Astrocyte (in vitro differentiated cells and primary cell): ENCODE measurements at regions not wholly inside any gene's neighbourhood (a gene's known extent, or its start where the extent isn't known, plus 50 kb on each side); places are given as distances from the start of the nearest gene placed in this dataset.

Experiments used
- DNase-seq: peaks from one replicate; pipeline ENCODE4 v3.0.0-alpha.2; 2010; ENCODE audit warnings: low read depth
- FAIRE-seq: peaks from 2 replicates; lab custom pipeline; 2011; peaks lifted over from hg19 to GRCh38; lab: Jason Lieb, UNC
- H2AFZ ChIP-seq: 2 replicates; pipeline ENCODE4 v1.6.0; 2012; ENCODE audit warnings: low read depth, low read length, inconsistent platforms
- H3K27ac ChIP-seq: 2 replicates; pipeline ENCODE4 v1.5.1; 2011; ENCODE audit warnings: low read depth, low read length, inconsistent platforms
- H3K27me3 ChIP-seq: 2 replicates; pipeline ENCODE4 v1.6.0; 2011; ENCODE audit warnings: low read length, inconsistent platforms; ENCODE audit not compliant: insufficient read depth
- H3K36me3 ChIP-seq: 2 replicates; pipeline ENCODE4 v1.5.1; 2011; ENCODE audit warnings: low read length, inconsistent platforms; ENCODE audit not compliant: insufficient read depth
- H3K4me1 ChIP-seq: 2 replicates; pipeline ENCODE4 v1.5.1; 2011; ENCODE audit warnings: low read length, inconsistent platforms; ENCODE audit not compliant: insufficient read depth
- H3K4me2 ChIP-seq: 2 replicates; pipeline ENCODE4 v1.6.0; 2012; ENCODE audit warnings: low read length, inconsistent platforms
- H3K4me3 ChIP-seq: 2 replicates; pipeline ENCODE4 v1.5.1; 2011; ENCODE audit warnings: low read depth, mild to moderate bottlenecking, low read length, inconsistent platforms; ENCODE audit not compliant: insufficient read depth
- H3K79me2 ChIP-seq: 2 replicates; pipeline ENCODE4 v1.6.0; 2012; ENCODE audit warnings: mild to moderate bottlenecking, low read length, inconsistent platforms; ENCODE audit not compliant: insufficient read depth
- H3K9ac ChIP-seq: 2 replicates; pipeline ENCODE4 v1.6.0; 2012; ENCODE audit warnings: mild to moderate bottlenecking, low read length, inconsistent platforms
- H3K9me3 ChIP-seq: 2 replicates; pipeline ENCODE4 v1.5.1; 2012; ENCODE audit warnings: low read depth, mild to moderate bottlenecking, low read length, inconsistent platforms; ENCODE audit not compliant: insufficient read depth
- H4K20me1 ChIP-seq: 2 replicates; pipeline ENCODE4 v1.6.0; 2012; ENCODE audit warnings: low read length, inconsistent platforms; ENCODE audit not compliant: insufficient read depth
- H3K27ac Mint-ChIP-seq: one replicate; pipeline ENCODE4 v1.8.0; 2021; ENCODE audit warnings: mild to moderate bottlenecking, mixed read lengths; ENCODE audit not compliant: unreplicated experiment
- H3K27me3 Mint-ChIP-seq: one replicate; pipeline ENCODE4 v1.8.0; 2021; ENCODE audit warnings: low read depth, mixed read lengths; ENCODE audit not compliant: unreplicated experiment
- H3K36me3 Mint-ChIP-seq: one replicate; pipeline ENCODE4 v1.8.0; 2021; ENCODE audit warnings: low read depth, mixed read lengths; ENCODE audit not compliant: unreplicated experiment
- H3K4me1 Mint-ChIP-seq: one replicate; pipeline ENCODE4 v1.8.0; 2021; ENCODE audit warnings: low read depth, mixed read lengths; ENCODE audit not compliant: unreplicated experiment
- H3K4me3 Mint-ChIP-seq: one replicate; pipeline ENCODE4 v1.8.0; 2021; ENCODE audit warnings: mild to moderate bottlenecking, moderate library complexity, mixed read lengths; ENCODE audit not compliant: unreplicated experiment
- H3K9me3 Mint-ChIP-seq: one replicate; pipeline ENCODE4 v1.8.0; 2021; ENCODE audit warnings: mild to moderate bottlenecking, mixed read lengths; ENCODE audit not compliant: unreplicated experiment
- CTCF ChIP-seq: IDR thresholded peaks from 2 replicates; pipeline ENCODE4 v1.5.1; 2011; ENCODE audit warnings: low read depth, mild to moderate bottlenecking, inconsistent platforms, low read length, moderate library complexity; ENCODE audit not compliant: insufficient read depth
- EZH2 ChIP-seq: IDR thresholded peaks from 2 replicates; pipeline ENCODE4 v1.6.1; 2012; ENCODE audit warnings: mild to moderate bottlenecking, low read length, inconsistent platforms; ENCODE audit not compliant: insufficient read depth

- no peak overlapping the region for H3K4me3 Mint-ChIP-seq
- DNase-seq (no peak), FAIRE-seq (no peak)
- Histone ChIP-seq H3K36me3 (no peaks in the 10 kb centered on the region), H3K9me3 (no peaks in the 10 kb centered on the region), H3K4me1 (no peaks in the 10 kb centered on the region), H3K79me2 (no peaks in the 10 kb centered on the region), H2AFZ (no peak overlapping the region), H3K27ac (no peak overlapping the region), H3K4me2 (no peak overlapping the region), H3K9ac (no peak overlapping the region), H4K20me1 (no peaks in the 10 kb centered on the region), H3K4me3 (no peak overlapping the region), H3K27me3 (no peaks in the 10 kb centered on the region)
- no peaks in the 10 kb centered on the region for H3K4me1 Mint-ChIP-seq
- no peak overlapping the region for H3K27ac Mint-ChIP-seq
- no peaks in the 10 kb centered on the region for H3K9me3 Mint-ChIP-seq
- TF ChIP-seq EZH2 (no peak), CTCF (no peak)
- no peaks in the 10 kb centered on the region for H3K27me3 Mint-ChIP-seq
- no peaks in the 10 kb centered on the region for H3K36me3 Mint-ChIP-seq
These were observed 1545.3 kb upstream of the C9orf72 start for GRCh38 chr9:29118555-29118954.

- no peak overlapping the region for H2AFZ ChIP-seq
- Mint-ChIP-seq H3K27ac (no peak overlapping the region), H3K9me3 (peaks cover 18% of the 10 kb centered on the region), H3K36me3 (peaks cover 2% of the 10 kb centered on the region), H3K27me3 (no peaks in the 10 kb centered on the region), H3K4me1 (no peaks in the 10 kb centered on the region), H3K4me3 (no peak overlapping the region)
- H3K9ac ChIP-seq = no peak overlapping the region
- H3K4me2 ChIP-seq = no peak overlapping the region
- H3K4me3 ChIP-seq = no peak overlapping the region
- DNase-seq = no peak
- no peak for FAIRE-seq
- TF ChIP-seq CTCF (no peak), EZH2 (no peak)
- H3K4me1 ChIP-seq = no peaks in the 10 kb centered on the region
- H3K27ac ChIP-seq = no peak overlapping the region
- H3K9me3 ChIP-seq = peaks cover 2% of the 10 kb centered on the region
- no peaks in the 10 kb centered on the region for H4K20me1 ChIP-seq
- no peaks in the 10 kb centered on the region for H3K79me2 ChIP-seq
- no peaks in the 10 kb centered on the region for H3K36me3 ChIP-seq
- H3K27me3 ChIP-seq = no peaks in the 10 kb centered on the region
These were observed 1553.5 kb upstream of the C9orf72 start for GRCh38 chr9:29126783-29127182.

- H3K27ac Mint-ChIP-seq = no peak overlapping the region
- H4K20me1 ChIP-seq = no peaks in the 10 kb centered on the region
- no peaks in the 10 kb centered on the region for H3K27me3 ChIP-seq
- peaks cover 2% of the 10 kb centered on the region for H3K36me3 Mint-ChIP-seq
- no peak overlapping the region for H3K9ac ChIP-seq
- TF ChIP-seq CTCF (no peak), EZH2 (no peak)
- H3K27ac ChIP-seq = no peak overlapping the region
- no peak overlapping the region for H2AFZ ChIP-seq
- H3K79me2 ChIP-seq = no peaks in the 10 kb centered on the region
- DNase-seq = no peak
- H3K4me3 ChIP-seq = no peak overlapping the region
- no peak for FAIRE-seq
- H3K4me3 Mint-ChIP-seq = no peak overlapping the region
- H3K36me3 ChIP-seq = no peaks in the 10 kb centered on the region
- no peaks in the 10 kb centered on the region for H3K4me1 ChIP-seq
- H3K4me2 ChIP-seq = no peak overlapping the region
- H3K9me3 ChIP-seq = peaks cover 7% of the 10 kb centered on the region
- H3K4me1 Mint-ChIP-seq = no peaks in the 10 kb centered on the region
- H3K9me3 Mint-ChIP-seq = peaks cover 16% of the 10 kb centered on the region
- no peaks in the 10 kb centered on the region for H3K27me3 Mint-ChIP-seq
These were observed 1556.5 kb upstream of the C9orf72 start for GRCh38 chr9:29129763-29130162.
